OCI-LY7 (cell line): ENCODE measurements at regions not wholly inside any gene's neighbourhood (a gene's known extent, or its start where the extent isn't known, plus 50 kb on each side); places are given as distances from the start of the nearest gene placed in this dataset.

Experiments
- CTCF ChIP-seq: fragments of 200-600 bp; sonication (generic); conservative IDR thresholded peaks from 2 replicates; pipeline ENCODE4 v1.5.1; 2014; ENCODE audit warnings: mild to moderate bottlenecking, antibody characterized with exemption, low read length, moderate library complexity, mixed read lengths
- EZH2phosphoT487 ChIP-seq: fragments of 200-600 bp; sonication (generic); IDR thresholded peaks from 2 replicates; pipeline ENCODE4 v1.6.1; 2018; ENCODE audit warnings: low read depth, borderline replicate concordance, mild to moderate bottlenecking, mixed run types, antibody characterized with exemption, low read length, moderate library complexity, mixed read lengths

- TF ChIP-seq CTCF: no peak
- no peak for TF ChIP-seq EZH2phosphoT487
Measured at GRCh38 chr7:131202451-131202850, 125.2 kb upstream of the MKLN1 start.
